ENCODE measurements at regions not wholly inside any gene's neighbourhood (a gene's known extent, or its start where the extent isn't known, plus 50 kb on each side); places are given as distances from the start of the nearest gene placed in this dataset.

DNA sequence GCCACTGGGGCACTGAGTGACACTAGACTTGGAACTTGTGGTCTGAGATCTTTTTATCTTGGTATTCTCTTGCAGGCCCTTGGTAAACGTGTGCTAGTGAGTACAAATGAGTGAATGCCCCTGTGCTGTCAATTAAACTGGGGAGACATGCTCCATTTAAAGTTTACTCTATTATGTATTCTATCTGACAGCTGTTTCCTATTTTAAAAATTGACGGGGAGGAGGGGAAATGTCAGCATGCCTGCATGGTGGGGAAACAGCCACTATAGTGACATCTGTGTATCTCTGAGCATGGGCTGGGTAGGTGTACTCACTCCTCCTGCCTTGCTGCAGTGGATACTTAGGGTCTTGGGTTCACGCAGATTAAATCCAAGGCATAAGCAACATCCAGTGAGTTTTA lies 59.0 kb upstream of the IKBKE start:
- H3K4me3 ChIP-seq (ENCODE audit: low read depth in 1 of 2, low read length in 1 of 2) = no peak overlapping the region
- H3K27ac ChIP-seq = no peak overlapping the region
- H3K27me3 ChIP-seq = no peaks in the 10 kb centered on the region
- no peaks in the 10 kb centered on the region for H3K9me3 ChIP-seq
- TF ChIP-seq, protein P1, sequence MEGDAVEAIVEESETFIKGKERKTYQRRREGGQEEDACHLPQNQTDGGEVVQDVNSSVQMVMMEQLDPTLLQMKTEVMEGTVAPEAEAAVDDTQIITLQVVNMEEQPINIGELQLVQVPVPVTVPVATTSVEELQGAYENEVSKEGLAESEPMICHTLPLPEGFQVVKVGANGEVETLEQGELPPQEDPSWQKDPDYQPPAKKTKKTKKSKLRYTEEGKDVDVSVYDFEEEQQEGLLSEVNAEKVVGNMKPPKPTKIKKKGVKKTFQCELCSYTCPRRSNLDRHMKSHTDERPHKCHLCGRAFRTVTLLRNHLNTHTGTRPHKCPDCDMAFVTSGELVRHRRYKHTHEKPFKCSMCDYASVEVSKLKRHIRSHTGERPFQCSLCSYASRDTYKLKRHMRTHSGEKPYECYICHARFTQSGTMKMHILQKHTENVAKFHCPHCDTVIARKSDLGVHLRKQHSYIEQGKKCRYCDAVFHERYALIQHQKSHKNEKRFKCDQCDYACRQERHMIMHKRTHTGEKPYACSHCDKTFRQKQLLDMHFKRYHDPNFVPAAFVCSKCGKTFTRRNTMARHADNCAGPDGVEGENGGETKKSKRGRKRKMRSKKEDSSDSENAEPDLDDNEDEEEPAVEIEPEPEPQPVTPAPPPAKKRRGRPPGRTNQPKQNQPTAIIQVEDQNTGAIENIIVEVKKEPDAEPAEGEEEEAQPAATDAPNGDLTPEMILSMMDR (IDR thresholded peaks at IDR 0.05) = no peak
- peaks cover 33% of the 10 kb centered on the region for H3K36me3 ChIP-seq
- H3K4me1 ChIP-seq (ENCODE audit: control insufficient read depth in 1 of 2, insufficient read depth in 1 of 2, low read depth in 1 of 2, low read length in 1 of 2) = no peaks in the 10 kb centered on the region

DNA sequence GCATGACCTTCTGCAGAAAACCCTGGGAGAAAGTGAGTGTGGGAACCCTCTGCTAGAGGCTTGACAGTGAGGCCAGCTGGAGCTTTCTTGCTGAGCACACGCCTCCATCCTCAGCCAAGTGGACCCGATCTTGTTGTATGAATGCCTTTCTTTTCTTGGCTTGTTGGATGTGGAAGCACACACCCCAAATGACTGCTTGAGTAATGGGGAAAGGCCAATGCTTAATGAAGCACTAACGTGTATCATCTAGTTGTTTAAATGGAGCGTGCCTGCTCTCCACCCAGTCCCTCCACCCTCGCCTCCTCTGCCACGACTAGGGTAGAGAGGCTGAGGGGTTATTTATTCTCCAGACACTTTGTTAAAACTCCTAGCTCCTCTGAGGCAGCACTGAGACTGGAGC lies 54.3 kb upstream of the IKBKE start:
- Histone ChIP-seq H3K27me3 (no peaks in the 10 kb centered on the region), H3K4me1 (ENCODE audit: control insufficient read depth in 1 of 2, insufficient read depth in 1 of 2, low read depth in 1 of 2, low read length in 1 of 2) (no peaks in the 10 kb centered on the region), H3K9me3 (no peaks in the 10 kb centered on the region), H3K27ac (no peak overlapping the region), H3K4me3 (ENCODE audit: low read depth in 1 of 2, low read length in 1 of 2) (no peak overlapping the region), H3K36me3 (peaks cover 73% of the 10 kb centered on the region)
- TF ChIP-seq, protein P1 (IDR thresholded peaks at IDR 0.05) = no peak

DNA sequence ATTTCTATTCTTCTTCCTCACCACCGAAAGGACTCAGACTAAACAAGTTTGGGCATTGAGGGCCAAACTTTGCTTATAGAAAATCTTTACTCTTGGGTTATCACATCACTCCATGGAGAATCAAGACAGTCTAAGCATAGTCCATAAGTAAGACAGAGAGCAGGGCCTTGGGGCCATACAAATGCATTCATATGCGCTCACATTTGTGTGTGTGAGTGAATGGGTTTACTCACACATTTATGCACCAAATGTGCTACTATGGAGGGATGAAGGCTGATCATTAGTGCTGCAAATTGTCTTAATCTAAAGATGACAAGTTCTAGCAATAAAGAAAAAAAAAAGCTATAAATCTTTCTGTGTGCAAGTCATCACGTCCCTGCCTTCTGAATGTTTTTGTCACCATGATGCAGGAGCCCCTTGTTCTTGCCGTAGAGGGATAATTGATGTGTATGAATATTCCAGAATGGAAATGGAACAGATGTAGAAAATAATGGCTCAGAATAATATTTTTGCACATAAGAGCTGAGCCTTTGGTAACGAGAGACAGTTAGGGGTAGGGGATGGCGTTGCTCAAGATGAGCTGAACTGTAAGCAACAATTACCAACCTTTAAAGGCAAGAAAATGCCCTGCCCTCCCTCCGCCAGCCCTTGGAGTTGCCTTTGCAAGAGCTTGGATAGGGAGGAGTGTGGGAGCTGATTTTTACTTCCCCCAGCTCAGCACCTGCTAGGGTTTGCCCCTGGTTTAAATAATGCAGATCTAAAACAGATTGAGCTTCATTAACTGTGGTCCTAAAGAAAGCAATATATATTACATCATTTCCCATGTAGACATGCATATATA lies 52.3 kb upstream of the IKBKE start:
- Histone ChIP-seq H3K4me3 (ENCODE audit: low read depth in 1 of 2, low read length in 1 of 2) (no peak overlapping the region), H3K27me3 (no peaks in the 10 kb centered on the region), H3K4me1 (ENCODE audit: control insufficient read depth in 1 of 2, insufficient read depth in 1 of 2, low read depth in 1 of 2, low read length in 1 of 2) (no peaks in the 10 kb centered on the region), H3K27ac (no peak overlapping the region), H3K9me3 (no peaks in the 10 kb centered on the region), H3K36me3 (peaks cover 84% of the 10 kb centered on the region)
- TF ChIP-seq, protein P1 (IDR thresholded peaks at IDR 0.05) = no peak

DNA sequence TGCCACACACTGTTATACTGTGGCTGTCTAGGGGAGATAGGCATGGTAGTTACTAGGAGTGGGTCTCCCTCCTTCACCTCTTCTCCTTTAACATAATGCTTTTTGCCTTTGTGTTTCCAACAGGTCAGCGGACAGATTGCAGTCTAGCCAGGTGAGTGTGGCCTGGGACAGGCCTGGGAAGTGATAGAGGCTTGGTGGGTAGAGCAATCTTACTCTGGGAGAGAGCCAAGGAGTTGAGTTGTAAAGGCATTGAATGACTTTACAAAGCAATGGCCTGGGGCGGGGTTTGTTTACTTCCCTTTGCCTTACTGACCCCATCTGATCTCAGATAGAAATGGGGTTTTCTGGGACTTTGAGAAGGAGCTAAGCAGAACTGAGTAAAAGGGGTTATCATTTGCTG lies 51.0 kb upstream of the IKBKE start:
- Histone ChIP-seq H3K9me3 (no peaks in the 10 kb centered on the region), H3K4me3 (ENCODE audit: low read depth in 1 of 2, low read length in 1 of 2) (no peak overlapping the region), H3K27ac (no peak overlapping the region), H3K4me1 (ENCODE audit: control insufficient read depth in 1 of 2, insufficient read depth in 1 of 2, low read depth in 1 of 2, low read length in 1 of 2) (no peaks in the 10 kb centered on the region), H3K27me3 (no peaks in the 10 kb centered on the region), H3K36me3 (peaks cover 92% of the 10 kb centered on the region)
- TF ChIP-seq, protein P1 (IDR thresholded peaks at IDR 0.05) = no peak

DNA sequence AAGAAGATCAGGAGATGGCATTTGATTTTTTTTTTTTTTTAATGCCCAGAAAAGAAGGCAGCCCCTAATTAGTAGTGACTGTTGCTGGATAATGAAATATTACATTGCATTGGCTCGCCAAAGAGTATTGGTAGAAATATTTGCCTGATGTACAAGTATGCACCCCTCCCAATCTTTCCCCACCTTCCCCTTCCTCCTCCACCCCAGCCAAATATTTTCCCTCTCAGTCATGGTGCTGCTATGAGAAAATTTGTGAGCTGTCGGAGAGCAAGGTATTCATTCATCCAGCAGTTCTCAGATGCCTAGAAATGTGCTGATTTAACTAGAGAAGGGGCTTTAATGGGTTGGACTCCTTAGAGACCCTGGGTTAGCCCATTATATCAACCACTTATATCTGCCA lies 50.5 kb upstream of the IKBKE start:
- Histone ChIP-seq H3K9me3 (no peaks in the 10 kb centered on the region), H3K27me3 (no peaks in the 10 kb centered on the region), H3K36me3 (peaks cover 92% of the 10 kb centered on the region), H3K27ac (no peak overlapping the region), H3K4me1 (ENCODE audit: control insufficient read depth in 1 of 2, insufficient read depth in 1 of 2, low read depth in 1 of 2, low read length in 1 of 2) (no peaks in the 10 kb centered on the region), H3K4me3 (ENCODE audit: low read depth in 1 of 2, low read length in 1 of 2) (no peak overlapping the region)
- TF ChIP-seq, protein P1 (IDR thresholded peaks at IDR 0.05) = no peak
